SK-N-SH (cell line): ENCODE measurements at regions not wholly inside any gene's neighbourhood (a gene's known extent, or its start where the extent isn't known, plus 50 kb on each side); places are given as distances from the start of the nearest gene placed in this dataset.

Source experiments
- CTCF ChIA-PET: fragments of 300-600, 350-600 bp; formaldehyde crosslinking; extraction: SDS; loops from one replicate; lab custom pipeline; 2021; lab: Yijun Ruan, JAX
- POLR2A ChIA-PET: fragments of 350-600 bp; sonication (Branson Sonifier 250); formaldehyde crosslinking; extraction: SDS; loops from one replicate; lab custom pipeline; 2020; ENCODE audit warnings: antibody characterized with exemption, inconsistent platforms; lab: Yijun Ruan, JAX
- DNase-seq: peaks from one replicate; pipeline ENCODE4 v3.0.0; 2012
- H2AFZ ChIP-seq: fragments of 200-600 bp; sonication (generic); 2 replicates; pipeline ENCODE4 v1.8.1; 2016; ENCODE audit warnings: antibody characterized with exemption, mild to moderate bottlenecking, low read depth
- H3F3A ChIP-seq: fragments of 200-600 bp; sonication (generic); replicated peaks from 2 replicates; pipeline ENCODE3; 2016; ENCODE audit warnings: antibody characterized with exemption, mild to moderate bottlenecking; ENCODE audit not compliant: insufficient read depth
- H3K27ac ChIP-seq, 2 experiments: fragments of 200-500 bp in 1 of 2; fragments of 200-600 bp in 1 of 2; sonication (Bioruptor generic) in 1 of 2; sonication (generic), shearing (Covaris generic) in 1 of 2; 2 replicates each; pipeline versions ENCODE4 v1.5.1 to v1.6.1; 2014 to 2016; ENCODE audit warnings: low read depth in 2 of 2, inconsistent platforms in 1 of 2, low read length in 1 of 2, mild to moderate bottlenecking in 1 of 2, mixed read lengths in 1 of 2
- H3K27me3 ChIP-seq: fragments of 200-600 bp; sonication (generic), shearing (Covaris generic); 2 replicates; pipeline ENCODE4 v1.6.1; 2016; ENCODE audit warnings: mixed run types; ENCODE audit not compliant: insufficient read depth
- H3K36me3 ChIP-seq, 2 experiments: fragments of 200-500 bp in 1 of 2; fragments of 200-600 bp in 1 of 2; sonication (Bioruptor generic) in 1 of 2; sonication (generic) in 1 of 2; replicated peaks in 1 of 2; 2 replicates each; pipeline versions ENCODE3 to v1.5.1; 2014 to 2016; ENCODE audit warnings: low read length in 1 of 2, mild to moderate bottlenecking in 1 of 2; ENCODE audit not compliant: insufficient read depth in 2 of 2, control insufficient read depth in 1 of 2
- H3K4me1 ChIP-seq, 2 experiments: fragments of 200-500 bp in 1 of 2; fragments of 200-600 bp in 1 of 2; sonication (Bioruptor generic) in 1 of 2; sonication (generic), shearing (Covaris generic) in 1 of 2; 2 replicates each; pipeline versions ENCODE4 v1.5.1 to v1.6.1; 2014 to 2016; ENCODE audit warnings: low read depth in 1 of 2, low read length in 1 of 2, mixed run types in 1 of 2; ENCODE audit not compliant: insufficient read depth in 2 of 2, control insufficient read depth in 1 of 2
- H3K4me2 ChIP-seq: fragments of 200-600 bp; sonication (generic), shearing (Covaris generic); 2 replicates; pipeline ENCODE4 v1.6.1; 2017; ENCODE audit warnings: mixed run types
- H3K4me3 ChIP-seq, 2 experiments: fragments of 200-500 bp in 1 of 2; fragments of 200-600 bp in 1 of 2; sonication (Bioruptor generic) in 1 of 2; sonication (generic), shearing (Covaris generic) in 1 of 2; 2 replicates each; pipeline versions ENCODE4 v1.5.1 to v1.8.1; 2014 to 2016; ENCODE audit warnings: low read depth in 2 of 2, inconsistent platforms in 1 of 2, low read length in 1 of 2, mild to moderate bottlenecking in 1 of 2, mixed read lengths in 1 of 2, moderate library complexity in 1 of 2
- H3K79me2 ChIP-seq: fragments of 200-600 bp; sonication (generic); 2 replicates; pipeline ENCODE4 v1.8.1; 2017; ENCODE audit warnings: mild to moderate bottlenecking; ENCODE audit not compliant: insufficient read depth
- H3K9ac ChIP-seq: fragments of 200-600 bp; sonication (generic); 2 replicates; pipeline ENCODE4 v1.6.1; 2017; ENCODE audit warnings: mixed run types
- H3K9me2 ChIP-seq: fragments of 200-600 bp; sonication (generic); 2 replicates; pipeline ENCODE4 v1.6.1; 2017; ENCODE audit warnings: mixed run types
- H3K9me3 ChIP-seq: fragments of 200-600 bp; sonication (generic); 2 replicates; pipeline ENCODE4 v1.6.1; 2017; ENCODE audit warnings: mixed run types, mild to moderate bottlenecking, moderate library complexity
- H4K20me1 ChIP-seq: fragments of 200-600 bp; sonication (generic); 2 replicates; pipeline ENCODE4 v1.6.1; 2017; ENCODE audit warnings: mild to moderate bottlenecking, mixed run types; ENCODE audit not compliant: insufficient read depth
- EP300 ChIP-seq, 2 experiments: IDR thresholded peaks; 2 replicates each; pipeline versions ENCODE4 v1.4.0 to v1.6.1; 2012; ENCODE audit warnings: borderline replicate concordance in 1 of 2, low read depth in 1 of 2, low read length in 1 of 2
- FOSL2 ChIP-seq: IDR thresholded peaks from 2 replicates; pipeline ENCODE4 v1.4.0; 2012; ENCODE audit warnings: low read depth, mild to moderate bottlenecking, moderate library complexity, borderline replicate concordance
- FOXM1 ChIP-seq: IDR thresholded peaks from 2 replicates; pipeline ENCODE4 v1.4.0; 2012; ENCODE audit warnings: low read depth, mild to moderate bottlenecking
- GATA2 ChIP-seq: sonication (generic); formaldehyde crosslinking; IDR thresholded peaks from 2 replicates; pipeline ENCODE4 v1.5.0; 2020; ENCODE audit warnings: mild to moderate bottlenecking, missing genetic modification reagents
- JUND ChIP-seq: IDR thresholded peaks from 2 replicates; pipeline ENCODE4 v1.4.0; 2012
- NFIC ChIP-seq: IDR thresholded peaks from 2 replicates; pipeline ENCODE4 v1.4.0; 2012; ENCODE audit warnings: borderline replicate concordance
- NRF1 ChIP-seq: IDR thresholded peaks from 2 replicates; pipeline ENCODE4 v1.6.1; 2012; ENCODE audit warnings: low read depth, mild to moderate bottlenecking, low read length
- RAD21 ChIP-seq: IDR thresholded peaks from 2 replicates; pipeline ENCODE4 v1.6.1; 2012; ENCODE audit warnings: mild to moderate bottlenecking, low read length
- RCOR1 ChIP-seq: fragments of 150-350 bp; IDR thresholded peaks from 2 replicates; pipeline ENCODE4 v1.6.1; 2017; ENCODE audit warnings: antibody characterized with exemption, low read length
- RFX5 ChIP-seq: IDR thresholded peaks from 2 replicates; pipeline ENCODE4 v1.6.1; 2012; ENCODE audit warnings: mild to moderate bottlenecking, improper control_type of control experiment, low read length
- SIN3A ChIP-seq: IDR thresholded peaks from 2 replicates; pipeline ENCODE4 v1.6.1; 2012; ENCODE audit warnings: low read depth, mild to moderate bottlenecking, low read length, moderate library complexity, borderline replicate concordance
- SMC3 ChIP-seq: IDR thresholded peaks from 2 replicates; pipeline ENCODE4 v1.6.1; 2012; ENCODE audit warnings: low read depth, low read length, improper control_type of control experiment
- TAF1 ChIP-seq: IDR thresholded peaks from 2 replicates; pipeline ENCODE4 v1.6.1; 2012; ENCODE audit warnings: low read depth, mild to moderate bottlenecking, low read length, moderate library complexity, borderline replicate concordance
- TCF12 ChIP-seq: IDR thresholded peaks from 2 replicates; pipeline ENCODE4 v1.4.0; 2012
- YY1 ChIP-seq: IDR thresholded peaks from 2 replicates; pipeline ENCODE4 v1.4.0; 2012; ENCODE audit warnings: low read depth, mild to moderate bottlenecking
- WGBS: methylation state at CpG from one replicate; pipeline ENCODE4 v1.1.6; 2017; ENCODE audit warnings: low lambda C conversion rate; 5-methylcytosine and 5-hydroxymethylcytosine counted together
- TF ChIP-seq, protein P1 (sequence below): IDR thresholded peaks from 2 replicates; pipeline ENCODE4 v1.6.1; 2012; ENCODE audit warnings: mild to moderate bottlenecking, low read depth, low read length, moderate library complexity
- TF ChIP-seq, protein P2 (sequence below): fragments of 150-350 bp; IDR thresholded peaks from 2 replicates; pipeline ENCODE4 v1.6.1; 2016; ENCODE audit warnings: mild to moderate bottlenecking, low read depth, low read length
- TF ChIP-seq, protein P3 (sequence below): fragments of 200-600 bp; sonication (generic); IDR thresholded peaks from 2 replicates; pipeline ENCODE4 v1.6.1; 2017; ENCODE audit warnings: antibody characterized with exemption, mild to moderate bottlenecking, moderate library complexity

- Histone ChIP-seq H3K4me1 (no peaks in the 10 kb centered on the region), H3K79me2 (no peaks in the 10 kb centered on the region), H3F3A (no peaks in the 10 kb centered on the region), H2AFZ (no peak overlapping the region), H3K27me3 (no peaks in the 10 kb centered on the region), H4K20me1 (no peaks in the 10 kb centered on the region), H3K4me2 (no peak overlapping the region), H3K9me3 (no peaks in the 10 kb centered on the region), H3K4me3 (no peak overlapping the region), H3K27ac (no peak overlapping the region), H3K36me3 (no peaks in the 10 kb centered on the region), H3K9ac (no peak overlapping the region), H3K9me2 (no peaks in the 10 kb centered on the region)
- no peak for DNase-seq
- TF ChIP-seq NFIC (no peak), TCF12 (no peak), NRF1 (no peak), EP300 (IDR thresholded peaks at IDR 0.05; ENCODE audit: borderline replicate concordance in 1 of 2, low read depth in 1 of 2, low read length in 1 of 2) (no peak), SIN3A (no peak), JUND (no peak), YY1 (no peak), RAD21 (no peak), TAF1 (no peak), RCOR1 (no peak), GATA2 (CRISPR knock-in tag) (no peak), FOSL2 (no peak), SMC3 (no peak), FOXM1 (no peak), RFX5 (no peak)
- TF ChIP-seq, protein P1, sequence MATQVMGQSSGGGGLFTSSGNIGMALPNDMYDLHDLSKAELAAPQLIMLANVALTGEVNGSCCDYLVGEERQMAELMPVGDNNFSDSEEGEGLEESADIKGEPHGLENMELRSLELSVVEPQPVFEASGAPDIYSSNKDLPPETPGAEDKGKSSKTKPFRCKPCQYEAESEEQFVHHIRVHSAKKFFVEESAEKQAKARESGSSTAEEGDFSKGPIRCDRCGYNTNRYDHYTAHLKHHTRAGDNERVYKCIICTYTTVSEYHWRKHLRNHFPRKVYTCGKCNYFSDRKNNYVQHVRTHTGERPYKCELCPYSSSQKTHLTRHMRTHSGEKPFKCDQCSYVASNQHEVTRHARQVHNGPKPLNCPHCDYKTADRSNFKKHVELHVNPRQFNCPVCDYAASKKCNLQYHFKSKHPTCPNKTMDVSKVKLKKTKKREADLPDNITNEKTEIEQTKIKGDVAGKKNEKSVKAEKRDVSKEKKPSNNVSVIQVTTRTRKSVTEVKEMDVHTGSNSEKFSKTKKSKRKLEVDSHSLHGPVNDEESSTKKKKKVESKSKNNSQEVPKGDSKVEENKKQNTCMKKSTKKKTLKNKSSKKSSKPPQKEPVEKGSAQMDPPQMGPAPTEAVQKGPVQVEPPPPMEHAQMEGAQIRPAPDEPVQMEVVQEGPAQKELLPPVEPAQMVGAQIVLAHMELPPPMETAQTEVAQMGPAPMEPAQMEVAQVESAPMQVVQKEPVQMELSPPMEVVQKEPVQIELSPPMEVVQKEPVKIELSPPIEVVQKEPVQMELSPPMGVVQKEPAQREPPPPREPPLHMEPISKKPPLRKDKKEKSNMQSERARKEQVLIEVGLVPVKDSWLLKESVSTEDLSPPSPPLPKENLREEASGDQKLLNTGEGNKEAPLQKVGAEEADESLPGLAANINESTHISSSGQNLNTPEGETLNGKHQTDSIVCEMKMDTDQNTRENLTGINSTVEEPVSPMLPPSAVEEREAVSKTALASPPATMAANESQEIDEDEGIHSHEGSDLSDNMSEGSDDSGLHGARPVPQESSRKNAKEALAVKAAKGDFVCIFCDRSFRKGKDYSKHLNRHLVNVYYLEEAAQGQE, result no peak
- TF ChIP-seq, protein P2, sequence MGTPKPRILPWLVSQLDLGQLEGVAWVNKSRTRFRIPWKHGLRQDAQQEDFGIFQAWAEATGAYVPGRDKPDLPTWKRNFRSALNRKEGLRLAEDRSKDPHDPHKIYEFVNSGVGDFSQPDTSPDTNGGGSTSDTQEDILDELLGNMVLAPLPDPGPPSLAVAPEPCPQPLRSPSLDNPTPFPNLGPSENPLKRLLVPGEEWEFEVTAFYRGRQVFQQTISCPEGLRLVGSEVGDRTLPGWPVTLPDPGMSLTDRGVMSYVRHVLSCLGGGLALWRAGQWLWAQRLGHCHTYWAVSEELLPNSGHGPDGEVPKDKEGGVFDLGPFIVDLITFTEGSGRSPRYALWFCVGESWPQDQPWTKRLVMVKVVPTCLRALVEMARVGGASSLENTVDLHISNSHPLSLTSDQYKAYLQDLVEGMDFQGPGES, result no peak
- TF ChIP-seq, protein P3, sequence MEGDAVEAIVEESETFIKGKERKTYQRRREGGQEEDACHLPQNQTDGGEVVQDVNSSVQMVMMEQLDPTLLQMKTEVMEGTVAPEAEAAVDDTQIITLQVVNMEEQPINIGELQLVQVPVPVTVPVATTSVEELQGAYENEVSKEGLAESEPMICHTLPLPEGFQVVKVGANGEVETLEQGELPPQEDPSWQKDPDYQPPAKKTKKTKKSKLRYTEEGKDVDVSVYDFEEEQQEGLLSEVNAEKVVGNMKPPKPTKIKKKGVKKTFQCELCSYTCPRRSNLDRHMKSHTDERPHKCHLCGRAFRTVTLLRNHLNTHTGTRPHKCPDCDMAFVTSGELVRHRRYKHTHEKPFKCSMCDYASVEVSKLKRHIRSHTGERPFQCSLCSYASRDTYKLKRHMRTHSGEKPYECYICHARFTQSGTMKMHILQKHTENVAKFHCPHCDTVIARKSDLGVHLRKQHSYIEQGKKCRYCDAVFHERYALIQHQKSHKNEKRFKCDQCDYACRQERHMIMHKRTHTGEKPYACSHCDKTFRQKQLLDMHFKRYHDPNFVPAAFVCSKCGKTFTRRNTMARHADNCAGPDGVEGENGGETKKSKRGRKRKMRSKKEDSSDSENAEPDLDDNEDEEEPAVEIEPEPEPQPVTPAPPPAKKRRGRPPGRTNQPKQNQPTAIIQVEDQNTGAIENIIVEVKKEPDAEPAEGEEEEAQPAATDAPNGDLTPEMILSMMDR, result no peak
- WGBS, result 4% methylated on average over 4 of the region's 4 CpGs
- ChIA-PET POLR2A (no interaction called here), CTCF (no interaction called here)
Observed at GRCh38 chrX:36581030-36581429, 427.1 kb upstream of the FAM47C start.
